OCI-LY1 (cell line): ENCODE measurements at regions not wholly inside any gene's neighbourhood (a gene's known extent, or its start where the extent isn't known, plus 50 kb on each side); places are given as distances from the start of the nearest gene placed in this dataset.

ENCODE experiments used
- CTCF ChIP-seq: fragments of 200-600 bp; sonication (generic), shearing (Covaris generic); IDR thresholded peaks from 2 replicates; pipeline ENCODE4 v1.5.1; 2017; ENCODE audit warnings: mild to moderate bottlenecking, antibody characterized with exemption, low read length, moderate library complexity, mixed read lengths
- EZH2 ChIP-seq: fragments of 200-600 bp; sonication (generic), shearing (Covaris generic); IDR thresholded peaks from 2 replicates; pipeline ENCODE4 v1.8.0; 2017; ENCODE audit warnings: borderline replicate concordance, mixed run types, mild to moderate bottlenecking, antibody characterized with exemption, low read length, moderate library complexity, mixed read lengths

GRCh38 chr7:79968894-79969293 lies 165.7 kb upstream of the GNAI1 start:
- no peak for TF ChIP-seq CTCF
- TF ChIP-seq EZH2, result no peak
